OCI-LY1 (cell line): ENCODE measurements at regions not wholly inside any gene's neighbourhood (a gene's known extent, or its start where the extent isn't known, plus 50 kb on each side); places are given as distances from the start of the nearest gene placed in this dataset.
"Not testable (repeated sequence)": the region's sequence is repeated elsewhere in the genome, so short reads cannot be mapped to it uniquely, and the experiment has no call there.

Source experiments
- CTCF ChIP-seq: fragments of 200-600 bp; sonication (generic), shearing (Covaris generic); IDR thresholded peaks from 2 replicates; pipeline ENCODE4 v1.5.1; 2017; ENCODE audit warnings: mild to moderate bottlenecking, antibody characterized with exemption, low read length, moderate library complexity, mixed read lengths
- EZH2 ChIP-seq: fragments of 200-600 bp; sonication (generic), shearing (Covaris generic); IDR thresholded peaks from 2 replicates; pipeline ENCODE4 v1.8.0; 2017; ENCODE audit warnings: borderline replicate concordance, mixed run types, mild to moderate bottlenecking, antibody characterized with exemption, low read length, moderate library complexity, mixed read lengths

GRCh38 chr10:46739919-46740318 is 161.0 kb downstream of the SYT15 start:
- not testable (repeated sequence) for TF ChIP-seq CTCF, EZH2
